Osteoblast (primary cell): ENCODE measurements at regions not wholly inside any gene's neighbourhood (a gene's known extent, or its start where the extent isn't known, plus 50 kb on each side); places are given as distances from the start of the nearest gene placed in this dataset.

Experiments
- DNase-seq: peaks from one replicate; pipeline ENCODE4 v3.0.0; 2011; ENCODE audit warnings: low spot score, mixed read lengths; ENCODE audit not compliant: insufficient read length; ENCODE audit errors: missing footprints
- H2AFZ ChIP-seq: 2 replicates; pipeline ENCODE4 v1.6.0; 2011; ENCODE audit warnings: mild to moderate bottlenecking, low read length
- H3K27ac ChIP-seq: 2 replicates; pipeline ENCODE4 v1.5.1; 2011; ENCODE audit warnings: mild to moderate bottlenecking, low read depth, low read length, moderate library complexity
- H3K27me3 ChIP-seq: 2 replicates; pipeline ENCODE4 v1.6.0; 2012; ENCODE audit warnings: mild to moderate bottlenecking, control low read depth, inconsistent platforms, low read length, moderate library complexity; ENCODE audit not compliant: insufficient read depth
- H3K36me3 ChIP-seq: 2 replicates; pipeline ENCODE4 v1.5.1; 2011; ENCODE audit warnings: mild to moderate bottlenecking, low read length, control low read depth, moderate library complexity; ENCODE audit not compliant: insufficient read depth
- H3K4me1 ChIP-seq: 2 replicates; pipeline ENCODE4 v1.5.1; 2011; ENCODE audit warnings: mild to moderate bottlenecking, low read length, control low read depth, moderate library complexity; ENCODE audit not compliant: insufficient read depth
- H3K4me2 ChIP-seq: 2 replicates; pipeline ENCODE4 v1.6.0; 2011; ENCODE audit warnings: mild to moderate bottlenecking, low read length; ENCODE audit not compliant: insufficient read depth
- H3K4me3 ChIP-seq: fragments of 200-600 bp; sonication (generic); 3 replicates; pipeline ENCODE4 v1.5.1; 2012; ENCODE audit warnings: mild to moderate bottlenecking, low read length, inconsistent platforms; ENCODE audit not compliant: insufficient read depth
- H3K79me2 ChIP-seq: 2 replicates; pipeline ENCODE4 v1.6.0; 2012; ENCODE audit warnings: mild to moderate bottlenecking, low read length, control low read depth, inconsistent platforms; ENCODE audit not compliant: insufficient read depth
- H3K9me3 ChIP-seq: 2 replicates; pipeline ENCODE4 v1.5.1; 2011; ENCODE audit warnings: low read depth, low read length, control low read depth
- H4K20me1 ChIP-seq: 2 replicates; pipeline ENCODE4 v1.6.0; 2012; ENCODE audit warnings: mild to moderate bottlenecking, low read length, control low read depth; ENCODE audit not compliant: insufficient read depth
- CTCF ChIP-seq: IDR thresholded peaks from 2 replicates; pipeline ENCODE4 v1.5.1; 2011; ENCODE audit warnings: mild to moderate bottlenecking, low read depth, low read length, moderate library complexity; ENCODE audit errors: extremely low read depth

GRCh38 chr2:146271131-146271831, 1573.5 kb upstream of the ACVR2A start:
- no peaks in the 10 kb centered on the region for H4K20me1 ChIP-seq
- no peak for DNase-seq
- peak overlapping the region; percentile 31 for H3K27ac ChIP-seq
- no peaks in the 10 kb centered on the region for H3K36me3 ChIP-seq
- no peaks in the 10 kb centered on the region for H3K9me3 ChIP-seq
- H3K4me1 ChIP-seq = no peaks in the 10 kb centered on the region
- H2AFZ ChIP-seq = no peak overlapping the region
- H3K79me2 ChIP-seq = no peaks in the 10 kb centered on the region
- no peaks in the 10 kb centered on the region for H3K27me3 ChIP-seq
- TF ChIP-seq CTCF = no peak
- H3K4me2 ChIP-seq = no peak overlapping the region
- no peak overlapping the region for H3K4me3 ChIP-seq

- no peaks in the 10 kb centered on the region for H3K79me2 ChIP-seq
- H3K4me3 ChIP-seq = no peak overlapping the region
- H3K4me1 ChIP-seq = no peaks in the 10 kb centered on the region
- no peak for TF ChIP-seq CTCF
- H3K27ac ChIP-seq = peak overlapping the region; percentile 31
- H4K20me1 ChIP-seq = no peaks in the 10 kb centered on the region
- H3K4me2 ChIP-seq = no peak overlapping the region
- no peak overlapping the region for H2AFZ ChIP-seq
- no peaks in the 10 kb centered on the region for H3K9me3 ChIP-seq
- H3K27me3 ChIP-seq = no peaks in the 10 kb centered on the region
- no peak for DNase-seq
- H3K36me3 ChIP-seq = no peaks in the 10 kb centered on the region
Measured at GRCh38 chr2:146270618-146271017, 1574.2 kb upstream of the ACVR2A start.

- Histone ChIP-seq H2AFZ (peak overlapping the region; percentile 33), H3K4me1 (no peaks in the 10 kb centered on the region), H3K9me3 (no peaks in the 10 kb centered on the region), H3K27ac (no peak overlapping the region), H3K27me3 (no peaks in the 10 kb centered on the region), H4K20me1 (no peaks in the 10 kb centered on the region), H3K4me3 (no peak overlapping the region), H3K36me3 (no peaks in the 10 kb centered on the region), H3K4me2 (no peak overlapping the region), H3K79me2 (no peaks in the 10 kb centered on the region)
- DNase-seq = no peak
- TF ChIP-seq CTCF = no peak
Measured at GRCh38 chr2:146267093-146267492, 1577.7 kb upstream of the ACVR2A start.

- Histone ChIP-seq H3K4me2 (no peak overlapping the region), H3K36me3 (no peaks in the 10 kb centered on the region), H3K27me3 (no peaks in the 10 kb centered on the region), H3K79me2 (no peaks in the 10 kb centered on the region), H2AFZ (no peak overlapping the region), H3K4me3 (no peak overlapping the region), H3K9me3 (no peaks in the 10 kb centered on the region), H3K27ac (no peak overlapping the region), H3K4me1 (no peaks in the 10 kb centered on the region), H4K20me1 (no peaks in the 10 kb centered on the region)
- TF ChIP-seq CTCF = no peak
- DNase-seq = no peak
Measured at GRCh38 chr2:146265656-146266055, 1579.2 kb upstream of the ACVR2A start.
